H1 (cell line): ENCODE measurements at regions not wholly inside any gene's neighbourhood (a gene's known extent, or its start where the extent isn't known, plus 50 kb on each side); places are given as distances from the start of the nearest gene placed in this dataset.

Experiments
- CTCF ChIA-PET: fragments of 300-600 bp; sonication (Branson Sonifier 250); formaldehyde crosslinking; loops from one replicate; lab custom pipeline; 2021; ENCODE audit not compliant: partially characterized antibody; lab: Charles Lee
- POLR2A ChIA-PET: fragments of 300-600 bp; sonication (Branson Sonifier 250); formaldehyde crosslinking; loops from one replicate; lab custom pipeline; 2021; ENCODE audit warnings: inconsistent platforms; ENCODE audit not compliant: partially characterized antibody; lab: Charles Lee
- DNase-seq, 2 experiments: peaks; one replicate each; pipeline versions ENCODE4 v3.0.0 to v3.0.0-alpha.2; 2010 to 2022; ENCODE audit warnings: low spot score in 2 of 2, low read depth in 1 of 2, mixed read lengths in 1 of 2
- FAIRE-seq: peaks from 2 replicates; lab custom pipeline; 2011; peaks lifted over from hg19 to GRCh38; lab: Jason Lieb, UNC
- H2AFZ ChIP-seq: 2 replicates; pipeline ENCODE4 v1.8.1; 2012; ENCODE audit warnings: low read length, inconsistent platforms
- H2AK5ac ChIP-seq: 2 replicates; pipeline ENCODE4 v1.6.1; 2013; ENCODE audit warnings: low read depth, low read length
- H2BK120ac ChIP-seq: replicated peaks from 2 replicates; pipeline ENCODE3; 2013; ENCODE audit warnings: low read depth, low read length, inconsistent platforms
- H2BK12ac ChIP-seq: 2 replicates; pipeline ENCODE4 v1.6.1; 2013; ENCODE audit warnings: low read depth, low read length
- H2BK15ac ChIP-seq: 2 replicates; pipeline ENCODE4 v1.6.1; 2013; ENCODE audit warnings: low read length
- H2BK20ac ChIP-seq: 2 replicates; pipeline ENCODE4 v1.6.1; 2013; ENCODE audit warnings: low read length
- H2BK5ac ChIP-seq: 2 replicates; pipeline ENCODE4 v1.6.1; 2013; ENCODE audit warnings: low read depth, low read length
- H3K14ac ChIP-seq: 2 replicates; pipeline ENCODE4 v1.6.1; 2013; ENCODE audit warnings: inconsistent platforms; ENCODE audit not compliant: insufficient read length
- H3K18ac ChIP-seq: 2 replicates; pipeline ENCODE4 v1.6.1; 2013; ENCODE audit warnings: low read length; ENCODE audit errors: extremely low read depth
- H3K23ac ChIP-seq: 2 replicates; pipeline ENCODE4 v1.6.1; 2013; ENCODE audit warnings: inconsistent platforms; ENCODE audit not compliant: insufficient read length
- H3K23me2 ChIP-seq: 2 replicates; pipeline ENCODE4 v1.6.1; 2013; ENCODE audit warnings: low read depth, low read length
- H3K27ac ChIP-seq: 2 replicates; pipeline ENCODE4 v1.6.1; 2011; ENCODE audit warnings: low read depth, low read length, inconsistent platforms
- H3K27me3 ChIP-seq, 4 experiments: replicated peaks in 1 of 4; 1 replicate in 1 of 4; 2 replicates in 3 of 4; pipeline versions ENCODE4 v1.6.1 to v1.8.1; 2011 to 2013; ENCODE audit warnings: low read length in 3 of 4, mild to moderate bottlenecking in 3 of 4, inconsistent platforms in 2 of 4, mixed read lengths in 2 of 4, moderate library complexity in 1 of 4; ENCODE audit not compliant: control insufficient read depth in 3 of 4, insufficient read depth in 3 of 4; ENCODE audit errors: extremely low read depth in 1 of 4
- H3K36me3 ChIP-seq, 4 experiments: 2 replicates each; pipeline versions ENCODE4 v1.6.1 to v1.8.1; 2011 to 2013; ENCODE audit warnings: mild to moderate bottlenecking in 4 of 4, low read length in 3 of 4, moderate library complexity in 2 of 4, control low read depth in 1 of 4, inconsistent platforms in 1 of 4; ENCODE audit not compliant: insufficient read depth in 4 of 4, control insufficient read depth in 2 of 4
- H3K4ac ChIP-seq: replicated peaks from 2 replicates; pipeline ENCODE3; 2013; ENCODE audit warnings: low read length, low read depth, mixed read lengths, inconsistent platforms; ENCODE audit not compliant: insufficient read length
- H3K4me1 ChIP-seq, 4 experiments: replicated peaks in 1 of 4; 1 replicate in 1 of 4; 2 replicates in 3 of 4; pipeline versions ENCODE4 v1.6.1 to v1.8.1; 2011 to 2013; ENCODE audit warnings: low read length in 3 of 4, inconsistent platforms in 2 of 4, mixed read lengths in 1 of 4; ENCODE audit not compliant: insufficient read depth in 4 of 4, control insufficient read depth in 3 of 4
- H3K4me2 ChIP-seq, 2 experiments: 2 replicates each; pipeline versions ENCODE4 v1.6.1 to v1.8.1; 2011 to 2013; ENCODE audit warnings: low read depth in 2 of 2, low read length in 2 of 2, control low read depth in 1 of 2, inconsistent platforms in 1 of 2, mild to moderate bottlenecking in 1 of 2; ENCODE audit not compliant: insufficient read depth in 1 of 2
- H3K4me3 ChIP-seq, 4 experiments: fragments of 200-600, 300-600 bp in 1 of 4; sonication (generic), shearing (Covaris generic), sonication (Bioruptor Twin) in 1 of 4; 2 replicates each; pipeline versions ENCODE4 v1.5.1 to v1.8.1; 2011 to 2016; ENCODE audit warnings: low read length in 4 of 4, low read depth in 3 of 4, control low read depth in 2 of 4, inconsistent platforms in 2 of 4, mild to moderate bottlenecking in 2 of 4, mixed read lengths in 1 of 4, moderate library complexity in 1 of 4; ENCODE audit not compliant: insufficient read depth in 2 of 4; ENCODE audit errors: extremely low read depth in 1 of 4
- H3K56ac ChIP-seq: replicated peaks from 2 replicates; pipeline ENCODE3; 2013; ENCODE audit warnings: low read depth, mild to moderate bottlenecking, mixed read lengths, low read length, inconsistent platforms; ENCODE audit not compliant: insufficient read length
- H3K79me1 ChIP-seq: 2 replicates; pipeline ENCODE4 v1.6.1; 2013; ENCODE audit warnings: low read depth, low read length, control low read depth
- H3K79me2 ChIP-seq, 2 experiments: 2 replicates each; pipeline versions ENCODE4 v1.6.1 to v1.8.1; 2012 to 2013; ENCODE audit warnings: low read length in 2 of 2, mild to moderate bottlenecking in 2 of 2, inconsistent platforms in 1 of 2; ENCODE audit not compliant: insufficient read depth in 2 of 2, control insufficient read depth in 1 of 2
- H3K9ac ChIP-seq, 4 experiments: replicated peaks in 1 of 4; 1 replicate in 1 of 4; 2 replicates in 3 of 4; pipeline versions ENCODE4 v1.6.1 to v1.8.1; 2011 to 2013; ENCODE audit warnings: low read depth in 3 of 4, low read length in 3 of 4, control low read depth in 2 of 4, mild to moderate bottlenecking in 2 of 4, moderate library complexity in 2 of 4, inconsistent platforms in 1 of 4; ENCODE audit errors: extremely low read depth in 1 of 4
- H3K9me3 ChIP-seq, 2 experiments: 2 replicates each; pipeline versions ENCODE4 v1.6.1 to v1.8.1; 2012 to 2013; ENCODE audit warnings: mild to moderate bottlenecking in 2 of 2, moderate library complexity in 2 of 2, control low read depth in 1 of 2, inconsistent platforms in 1 of 2, low read depth in 1 of 2, low read length in 1 of 2, mixed read lengths in 1 of 2; ENCODE audit not compliant: insufficient read depth in 2 of 2
- H4K20me1 ChIP-seq, 2 experiments: replicated peaks in 1 of 2; 2 replicates each; pipeline versions ENCODE3 to v1.8.1; 2011 to 2013; ENCODE audit warnings: inconsistent platforms in 2 of 2, low read length in 2 of 2, mild to moderate bottlenecking in 1 of 2; ENCODE audit not compliant: insufficient read depth in 2 of 2, control insufficient read depth in 1 of 2
- H4K5ac ChIP-seq: 2 replicates; pipeline ENCODE4 v1.6.1; 2013; ENCODE audit warnings: low read length, low read depth, mixed read lengths, inconsistent platforms; ENCODE audit not compliant: insufficient read length
- H4K8ac ChIP-seq: 2 replicates; pipeline ENCODE4 v1.8.0; 2013; ENCODE audit warnings: mild to moderate bottlenecking, moderate library complexity, low read length, inconsistent platforms; ENCODE audit not compliant: insufficient read depth; ENCODE audit errors: extremely low read depth
- H4K91ac ChIP-seq: replicated peaks from 2 replicates; pipeline ENCODE3; 2013; ENCODE audit warnings: low read length, mixed read lengths, inconsistent platforms; ENCODE audit not compliant: insufficient read length
- CBX5 ChIP-seq: fragments of 300-800, 300-1000 bp; sonication (generic); IDR thresholded peaks from 2 replicates; pipeline ENCODE4 v1.7.1; 2016; ENCODE audit warnings: antibody characterized with exemption, low read length, low read depth
- CEBPB ChIP-seq: IDR thresholded peaks from 2 replicates; pipeline ENCODE4 v1.6.1; 2012; ENCODE audit warnings: low read depth, low read length
- E2F6 ChIP-seq: IDR thresholded peaks from 2 replicates; pipeline ENCODE4 v1.6.1; 2012; ENCODE audit warnings: inconsistent platforms
- FOSL1 ChIP-seq: IDR thresholded peaks from 2 replicates; pipeline ENCODE4 v1.6.1; 2011; ENCODE audit warnings: mild to moderate bottlenecking, low read depth, low read length, moderate library complexity; ENCODE audit not compliant: insufficient read depth
- GTF2F1 ChIP-seq: IDR thresholded peaks from 2 replicates; pipeline ENCODE4 v1.6.1; 2012; ENCODE audit warnings: low read depth, low read length, improper control_type of control experiment, borderline replicate concordance
- HDAC6 ChIP-seq: IDR thresholded peaks from one replicate; pipeline ENCODE4 v1.7.1; 2012; ENCODE audit warnings: low read depth, mild to moderate bottlenecking, inconsistent platforms, low read length, moderate library complexity
- KDM1A ChIP-seq: fragments of 200-600, 300-600 bp; sonication (generic); IDR thresholded peaks from 2 replicates; pipeline ENCODE4 v1.7.1; 2016; ENCODE audit warnings: mild to moderate bottlenecking, low read length, borderline replicate concordance
- PHF8 ChIP-seq: fragments of 200-600 bp; sonication (generic); conservative IDR thresholded peaks from 2 replicates; pipeline ENCODE4 v1.7.1; 2012; ENCODE audit warnings: low read depth, mild to moderate bottlenecking, inconsistent platforms, low read length, moderate library complexity
- RAD21 ChIP-seq, 2 experiments: IDR thresholded peaks in 1 of 2; conservative IDR thresholded peaks in 1 of 2; 2 replicates each; pipeline ENCODE4 v1.6.1; 2011; ENCODE audit warnings: low read depth in 2 of 2, low read length in 2 of 2, improper control_type of control experiment in 1 of 2, inconsistent platforms in 1 of 2, mild to moderate bottlenecking in 1 of 2, moderate library complexity in 1 of 2
- SIN3A ChIP-seq, 2 experiments: IDR thresholded peaks in 1 of 2; conservative IDR thresholded peaks in 1 of 2; 2 replicates each; pipeline ENCODE4 v1.6.1; 2011 to 2012; ENCODE audit warnings: low read length in 2 of 2, improper control_type of control experiment in 1 of 2, low read depth in 1 of 2, mild to moderate bottlenecking in 1 of 2
- TBP ChIP-seq: IDR thresholded peaks from 2 replicates; pipeline ENCODE4 v1.6.1; 2011; ENCODE audit warnings: low read depth, low read length, improper control_type of control experiment
- USF2 ChIP-seq: IDR thresholded peaks from 2 replicates; pipeline ENCODE4 v1.6.1; 2011; ENCODE audit warnings: low read length, improper control_type of control experiment
- YY1 ChIP-seq: IDR thresholded peaks from 2 replicates; pipeline ENCODE4 v1.6.1; 2011; ENCODE audit warnings: low read depth, mild to moderate bottlenecking, low read length
- WGBS, 2 experiments: shearing (Covaris generic) in 1 of 2; methylation state at CpG; one replicate each; pipeline versions ENCODE4 v1.1.6 to v1.1.7; 2013 to 2015; ENCODE audit warnings: low lambda C conversion rate in 2 of 2, mixed read lengths in 2 of 2, inconsistent platforms in 1 of 2, low coverage in 1 of 2, missing lambda C conversion rate in 1 of 2; ENCODE audit not compliant: insufficient replicate concordance in 2 of 2, insufficient coverage in 1 of 2, insufficient read length in 1 of 2; ENCODE audit errors: extremely low coverage in 1 of 2, missing lambda C conversion rate in 1 of 2; 5-methylcytosine and 5-hydroxymethylcytosine counted together

GRCh38 chr6:100258752-100259151 lies 206.0 kb downstream of the SIM1 start:
- Histone ChIP-seq H3K36me3 (no peaks in the 10 kb centered on the region), H3K9ac (no peak overlapping the region)
- WGBS, 2 experiments = 72% methylated on average over 2 of the region's 2 CpGs; no CpG with 5 or more reads in 1 of the 2 experiments
- no peak for TF ChIP-seq E2F6
- no peak for TF ChIP-seq FOSL1
- TF ChIP-seq PHF8 = no peak
- TF ChIP-seq CBX5 = no peak
- TF ChIP-seq GTF2F1 = no peak
- no peak for TF ChIP-seq SIN3A (conservative IDR thresholded peaks at IDR 0.05 in 1 of 2, IDR thresholded peaks at IDR 0.05 in 1 of 2; ENCODE audit: low read depth in 1 of 2, low read length in 2 of 2)
- no peak for TF ChIP-seq HDAC6
- no peak for TF ChIP-seq USF2
- no peak for TF ChIP-seq YY1
- no peak for TF ChIP-seq TBP
- TF ChIP-seq RAD21 (IDR thresholded peaks at IDR 0.05 in 1 of 2, conservative IDR thresholded peaks at IDR 0.05 in 1 of 2; ENCODE audit: low read depth in 2 of 2, low read length in 2 of 2) = no peak
- no peak for TF ChIP-seq KDM1A
- TF ChIP-seq CEBPB = no peak

More at GRCh38 chr6:100258752-100259151, 206.0 kb downstream of the SIM1 start:
- no peak overlapping the region for H4K8ac ChIP-seq
- FAIRE-seq (no peak), DNase-seq (no peak)
- no peaks in the 10 kb centered on the region for H3K27me3 ChIP-seq
- no peak overlapping the region for H3K14ac ChIP-seq
- no peaks in the 10 kb centered on the region for H3K23me2 ChIP-seq
- H2BK12ac ChIP-seq = no peak overlapping the region
- no peak overlapping the region for H3K4ac ChIP-seq
- no peaks in the 10 kb centered on the region for H3K79me1 ChIP-seq
- no peak overlapping the region for H2BK5ac ChIP-seq
- no peak overlapping the region for H4K5ac ChIP-seq
- no peaks in the 10 kb centered on the region for H4K20me1 ChIP-seq
- H2BK20ac ChIP-seq = no peak overlapping the region
- H2AFZ ChIP-seq = no peak overlapping the region
- no peak overlapping the region for H2BK120ac ChIP-seq
- no peak overlapping the region for H4K91ac ChIP-seq
- H3K23ac ChIP-seq = no peak overlapping the region
- CTCF ChIA-PET = interaction anchor here (0.9 to 1.7 kb wide), 5 partner anchors 8 to 142 kb away, joined by 3 to 10 read pairs (median 4); no protein-coding TSS in a partner anchor
- H3K79me2 ChIP-seq = no peaks in the 10 kb centered on the region
- H3K4me1 ChIP-seq = peaks cover 0 to 2% (median 0%) of the 10 kb centered on the region in 4 experiments; a peak in 2 of 7 replicates
- H3K18ac ChIP-seq = no peak overlapping the region
- H3K9me3 ChIP-seq = no peaks in the 10 kb centered on the region
- POLR2A ChIA-PET = no interaction called here
- no peak overlapping the region for H3K4me3 ChIP-seq
- H2AK5ac ChIP-seq = no peak overlapping the region
- H3K56ac ChIP-seq = no peak overlapping the region
- no peak overlapping the region for H3K4me2 ChIP-seq
- no peak overlapping the region for H2BK15ac ChIP-seq
- no peak overlapping the region for H3K27ac ChIP-seq
